Epithelial cell of proximal tubule (primary cell): ENCODE measurements at regions not wholly inside any gene's neighbourhood (a gene's known extent, or its start where the extent isn't known, plus 50 kb on each side); places are given as distances from the start of the nearest gene placed in this dataset.

Experiments
- DNase-seq: peaks from one replicate; pipeline ENCODE4 v3.0.0-alpha.2; 2011; ENCODE audit warnings: low read depth
- H3K4me3 ChIP-seq: 2 replicates; pipeline ENCODE4 v1.5.1; 2011; ENCODE audit warnings: low read depth, mild to moderate bottlenecking, low read length
- TF ChIP-seq, protein P1 (sequence below): conservative IDR thresholded peaks from 2 replicates; pipeline ENCODE4 v1.5.1; 2012; ENCODE audit warnings: low read depth, mild to moderate bottlenecking, low read length

DNA sequence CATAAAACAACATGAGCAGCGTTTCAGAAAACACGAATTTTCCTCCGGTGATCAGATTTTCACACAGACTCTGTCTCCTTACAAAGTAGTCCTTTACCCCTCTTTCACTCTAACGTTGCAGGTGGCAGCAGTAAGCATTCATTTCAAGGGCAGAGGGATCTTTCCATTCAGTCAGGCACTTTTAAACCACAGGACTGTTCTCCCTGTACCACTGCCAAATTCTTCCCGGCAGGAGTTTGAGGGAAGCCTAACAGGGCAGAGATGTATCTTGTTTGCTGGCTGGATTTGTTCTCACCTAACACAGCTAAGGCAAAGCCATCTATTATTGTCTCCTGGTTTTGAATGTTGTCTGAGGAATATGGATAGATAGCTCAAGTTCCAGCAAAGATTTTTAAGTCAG lies 1187.3 kb upstream of the SEL1L start:
- no peak overlapping the region for H3K4me3 ChIP-seq
- TF ChIP-seq, protein P1, sequence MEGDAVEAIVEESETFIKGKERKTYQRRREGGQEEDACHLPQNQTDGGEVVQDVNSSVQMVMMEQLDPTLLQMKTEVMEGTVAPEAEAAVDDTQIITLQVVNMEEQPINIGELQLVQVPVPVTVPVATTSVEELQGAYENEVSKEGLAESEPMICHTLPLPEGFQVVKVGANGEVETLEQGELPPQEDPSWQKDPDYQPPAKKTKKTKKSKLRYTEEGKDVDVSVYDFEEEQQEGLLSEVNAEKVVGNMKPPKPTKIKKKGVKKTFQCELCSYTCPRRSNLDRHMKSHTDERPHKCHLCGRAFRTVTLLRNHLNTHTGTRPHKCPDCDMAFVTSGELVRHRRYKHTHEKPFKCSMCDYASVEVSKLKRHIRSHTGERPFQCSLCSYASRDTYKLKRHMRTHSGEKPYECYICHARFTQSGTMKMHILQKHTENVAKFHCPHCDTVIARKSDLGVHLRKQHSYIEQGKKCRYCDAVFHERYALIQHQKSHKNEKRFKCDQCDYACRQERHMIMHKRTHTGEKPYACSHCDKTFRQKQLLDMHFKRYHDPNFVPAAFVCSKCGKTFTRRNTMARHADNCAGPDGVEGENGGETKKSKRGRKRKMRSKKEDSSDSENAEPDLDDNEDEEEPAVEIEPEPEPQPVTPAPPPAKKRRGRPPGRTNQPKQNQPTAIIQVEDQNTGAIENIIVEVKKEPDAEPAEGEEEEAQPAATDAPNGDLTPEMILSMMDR = no peak
- no peak for DNase-seq

GRCh38 chr14:82724316-82724715 lies 1190.7 kb upstream of the SEL1L start:
- no peak overlapping the region for H3K4me3 ChIP-seq
- no peak for DNase-seq

DNA sequence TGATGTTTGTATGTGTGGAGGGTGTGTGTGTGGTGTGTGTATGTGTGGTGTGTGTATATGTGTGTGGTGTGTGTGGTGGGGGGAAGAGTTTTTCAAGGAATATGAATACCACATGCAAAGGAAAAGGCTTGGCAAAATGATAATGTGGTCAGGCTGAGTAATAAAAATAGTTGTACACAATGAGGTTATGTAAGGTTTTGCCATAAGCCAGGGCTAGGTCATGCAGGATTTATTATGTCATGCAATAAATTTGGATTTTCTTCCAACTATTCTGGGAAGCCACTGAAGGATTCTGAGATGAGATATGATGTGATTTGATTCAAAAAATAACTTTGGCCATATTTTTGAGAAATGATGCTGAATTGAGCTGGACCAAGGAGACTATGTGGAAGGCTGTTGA lies 1191.6 kb upstream of the SEL1L start:
- TF ChIP-seq, protein P1 = no peak
- DNase-seq = no peak
- H3K4me3 ChIP-seq = no peak overlapping the region

More at GRCh38 chr14:82724316-82724715, 1190.7 kb upstream of the SEL1L start:
- TF ChIP-seq, protein P1 = no peak

- no peak overlapping the region for H3K4me3 ChIP-seq
- DNase-seq = no peak
- TF ChIP-seq, protein P1 = no peak
These were observed 1197.9 kb upstream of the SEL1L start for GRCh38 chr14:82731526-82731925.

GRCh38 chr14:82740547-82740946 lies 1206.9 kb upstream of the SEL1L start:
- no peak for DNase-seq
- no peak overlapping the region for H3K4me3 ChIP-seq
- TF ChIP-seq, protein P1 = no peak

DNA sequence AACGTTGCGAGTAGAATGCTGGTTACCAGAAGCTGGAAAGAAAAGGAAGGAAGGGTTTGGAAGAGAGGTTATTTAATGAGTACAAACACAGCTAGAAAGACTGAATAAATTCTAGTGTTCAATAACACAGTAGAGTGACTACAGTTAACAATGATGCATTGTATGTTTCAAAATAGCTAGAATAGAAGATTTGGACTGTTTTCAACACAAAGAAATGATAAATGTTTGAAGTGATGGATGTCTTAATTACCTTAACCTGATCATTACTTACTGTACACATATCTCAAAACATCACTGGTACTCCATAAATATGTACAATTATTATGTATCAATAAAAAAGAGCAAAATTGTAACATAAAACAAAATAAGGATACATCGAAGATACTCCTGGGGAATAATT lies 1221.8 kb upstream of the SEL1L start:
- TF ChIP-seq, protein P1 = no peak
- no peak for DNase-seq

GRCh38 chr14:82755923-82756322 lies 1222.3 kb upstream of the SEL1L start:
- H3K4me3 ChIP-seq = no peak overlapping the region
- TF ChIP-seq, protein P1 = no peak
- no peak for DNase-seq

More for the DNA sequence above, 1221.8 kb upstream of the SEL1L start:
- H3K4me3 ChIP-seq = no peak overlapping the region
